HG02885 (cell line): ENCODE measurements at regions not wholly inside any gene's neighbourhood (a gene's known extent, or its start where the extent isn't known, plus 50 kb on each side); places are given as distances from the start of the nearest gene placed in this dataset.

Source experiments
- ATAC-seq: cut with Tn5 transposase; IDR thresholded peaks from one replicate; pipeline ENCODE4 v1.9.1; 2021; ENCODE audit warnings: mild to moderate bottlenecking; ENCODE audit not compliant: unreplicated experiment, poor library complexity

- no peak for ATAC-seq
Observed at GRCh38 chr7:45501791-45502190, 72.4 kb upstream of the ADCY1 start.

- no peak for ATAC-seq
Observed at GRCh38 chr7:45506059-45506458, 68.1 kb upstream of the ADCY1 start.

- no peak for ATAC-seq
Observed at GRCh38 chr7:45509222-45509621, 64.9 kb upstream of the ADCY1 start.

DNA sequence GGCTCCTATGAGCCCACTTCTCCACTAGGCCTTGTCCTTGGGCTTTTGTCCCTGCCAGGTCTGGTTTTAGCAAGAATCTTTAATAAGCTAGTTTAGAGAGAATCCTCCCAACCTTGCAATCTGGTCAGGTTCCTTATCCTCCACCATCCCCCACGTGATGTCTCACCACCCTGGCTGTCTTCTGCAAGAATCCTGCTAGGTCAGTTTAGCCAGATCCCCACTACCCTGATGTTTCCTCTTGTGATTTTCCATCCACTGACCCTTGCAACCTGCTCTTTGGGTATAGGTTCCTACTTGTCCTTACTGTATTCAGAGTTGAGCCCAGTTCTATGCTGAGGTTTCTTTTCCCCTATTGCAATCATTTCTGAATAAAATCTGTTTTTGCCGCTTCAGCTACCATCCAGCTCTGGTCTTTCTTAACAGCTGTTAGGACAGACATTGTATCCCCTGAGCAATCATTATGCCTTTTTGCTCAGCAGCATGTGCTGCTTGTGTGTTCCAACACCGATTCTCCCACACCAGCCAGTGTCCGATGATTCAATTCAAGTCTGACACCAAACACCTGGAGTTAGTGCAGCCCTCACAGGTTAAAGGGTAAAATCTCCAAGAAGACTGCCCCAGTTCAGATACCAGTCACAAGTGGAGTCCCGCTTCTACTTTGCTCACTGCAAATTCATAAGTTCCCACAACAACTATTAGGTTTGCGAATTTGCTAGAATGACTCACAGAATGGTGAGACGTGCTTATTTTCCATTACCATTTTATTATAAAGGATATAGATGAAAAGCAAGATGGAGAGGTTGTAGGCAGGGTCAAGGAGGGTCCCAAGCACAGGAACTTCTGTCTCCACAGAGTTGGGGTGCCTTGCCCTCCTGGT, 62.2 kb upstream of the ADCY1 start:
- no peak for ATAC-seq

DNA sequence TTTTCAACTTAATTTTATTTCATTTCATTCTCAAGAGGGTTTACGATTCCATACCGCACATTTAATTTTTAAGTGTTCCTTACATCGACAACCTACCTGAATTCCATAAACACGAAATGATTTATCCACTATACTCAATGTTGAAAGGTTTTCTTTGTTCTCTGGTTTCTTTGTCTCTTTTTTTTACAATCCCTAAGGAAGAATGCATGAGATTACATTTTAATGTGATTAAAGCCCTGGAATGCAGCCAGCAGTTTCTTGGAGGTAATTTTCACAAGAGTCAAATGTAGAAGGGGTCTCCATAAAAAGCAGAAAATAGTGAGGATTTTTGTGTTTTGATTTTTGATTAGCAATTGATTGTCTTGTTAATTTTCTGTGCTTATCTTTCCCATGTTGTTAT, 59.2 kb upstream of the ADCY1 start:
- ATAC-seq, result no peak

- ATAC-seq, result no peak
Observed at GRCh38 chr7:45515346-45515745, 58.8 kb upstream of the ADCY1 start.
